ENCODE measurements at regions not wholly inside any gene's neighbourhood (a gene's known extent, or its start where the extent isn't known, plus 50 kb on each side); places are given as distances from the start of the nearest gene placed in this dataset.

GRCh38 chr19:29085206-29085605 is 127.7 kb downstream of the UQCRFS1 start:
- TF ChIP-seq POLR2A (IDR thresholded peaks at IDR 0.05) (no peak), POLR2AphosphoS5 (IDR thresholded peaks at IDR 0.05) (no peak), EP300 (IDR thresholded peaks at IDR 0.05) (no peak)
- TF ChIP-seq, protein P1, sequence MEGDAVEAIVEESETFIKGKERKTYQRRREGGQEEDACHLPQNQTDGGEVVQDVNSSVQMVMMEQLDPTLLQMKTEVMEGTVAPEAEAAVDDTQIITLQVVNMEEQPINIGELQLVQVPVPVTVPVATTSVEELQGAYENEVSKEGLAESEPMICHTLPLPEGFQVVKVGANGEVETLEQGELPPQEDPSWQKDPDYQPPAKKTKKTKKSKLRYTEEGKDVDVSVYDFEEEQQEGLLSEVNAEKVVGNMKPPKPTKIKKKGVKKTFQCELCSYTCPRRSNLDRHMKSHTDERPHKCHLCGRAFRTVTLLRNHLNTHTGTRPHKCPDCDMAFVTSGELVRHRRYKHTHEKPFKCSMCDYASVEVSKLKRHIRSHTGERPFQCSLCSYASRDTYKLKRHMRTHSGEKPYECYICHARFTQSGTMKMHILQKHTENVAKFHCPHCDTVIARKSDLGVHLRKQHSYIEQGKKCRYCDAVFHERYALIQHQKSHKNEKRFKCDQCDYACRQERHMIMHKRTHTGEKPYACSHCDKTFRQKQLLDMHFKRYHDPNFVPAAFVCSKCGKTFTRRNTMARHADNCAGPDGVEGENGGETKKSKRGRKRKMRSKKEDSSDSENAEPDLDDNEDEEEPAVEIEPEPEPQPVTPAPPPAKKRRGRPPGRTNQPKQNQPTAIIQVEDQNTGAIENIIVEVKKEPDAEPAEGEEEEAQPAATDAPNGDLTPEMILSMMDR (IDR thresholded peaks at IDR 0.05): no peak

All from sigmoid colon (tissue), 4 donors.